ENCODE measurements at regions not wholly inside any gene's neighbourhood (a gene's known extent, or its start where the extent isn't known, plus 50 kb on each side); places are given as distances from the start of the nearest gene placed in this dataset.

GRCh38 chr10:71141528-71141927 lies 70.8 kb upstream of the UNC5B start:
- Histone ChIP-seq H3K36me3 (ENCODE audit: control insufficient read depth, insufficient read depth, low read length) (no peaks in the 10 kb centered on the region), H3K4me3 (ENCODE audit: low read depth, low read length) (no peak overlapping the region), H3K27me3 (ENCODE audit: control insufficient read depth, insufficient read depth, low read length) (peaks cover 17% of the 10 kb centered on the region)
- no peak for DNase-seq (ENCODE audit: low read depth)
- TF ChIP-seq CTCF (IDR thresholded peaks at IDR 0.05; ENCODE audit: insufficient read depth, low read length, poor library complexity, severe bottlenecking): no peak

- no peak for TF ChIP-seq CTCF (IDR thresholded peaks at IDR 0.05; ENCODE audit: insufficient read depth, low read length, poor library complexity, severe bottlenecking)
- Histone ChIP-seq H3K27me3 (ENCODE audit: control insufficient read depth, insufficient read depth, low read length) (peaks cover 16% of the 10 kb centered on the region), H3K4me3 (ENCODE audit: low read depth, low read length) (no peak overlapping the region), H3K36me3 (ENCODE audit: control insufficient read depth, insufficient read depth, low read length) (no peaks in the 10 kb centered on the region)
- DNase-seq (ENCODE audit: low read depth): no peak
Measured at GRCh38 chr10:71143170-71143569, 69.2 kb upstream of the UNC5B start.

GRCh38 chr10:71143610-71144009 lies 68.8 kb upstream of the UNC5B start:
- Histone ChIP-seq H3K4me3 (ENCODE audit: low read depth, low read length) (no peak overlapping the region), H3K36me3 (ENCODE audit: control insufficient read depth, insufficient read depth, low read length) (no peaks in the 10 kb centered on the region), H3K27me3 (ENCODE audit: control insufficient read depth, insufficient read depth, low read length) (peaks cover 11% of the 10 kb centered on the region)
- TF ChIP-seq CTCF (IDR thresholded peaks at IDR 0.05; ENCODE audit: insufficient read depth, low read length, poor library complexity, severe bottlenecking): no peak
- no peak for DNase-seq (ENCODE audit: low read depth)

- H3K27me3 ChIP-seq (ENCODE audit: control insufficient read depth, insufficient read depth, low read length): peaks cover 9% of the 10 kb centered on the region
Measured at GRCh38 chr10:71144824-71145223, 67.5 kb upstream of the UNC5B start.

GRCh38 chr10:71145352-71145945 lies 66.9 kb upstream of the UNC5B start:
- TF ChIP-seq CTCF (IDR thresholded peaks at IDR 0.05; ENCODE audit: insufficient read depth, low read length, poor library complexity, severe bottlenecking): no peak
- no peak for DNase-seq (ENCODE audit: low read depth)
- Histone ChIP-seq H3K4me3 (ENCODE audit: low read depth, low read length) (no peak overlapping the region), H3K27me3 (ENCODE audit: control insufficient read depth, insufficient read depth, low read length) (peaks cover 11% of the 10 kb centered on the region), H3K36me3 (ENCODE audit: control insufficient read depth, insufficient read depth, low read length) (no peaks in the 10 kb centered on the region)

More at GRCh38 chr10:71144824-71145223, 67.5 kb upstream of the UNC5B start:
- TF ChIP-seq CTCF (IDR thresholded peaks at IDR 0.05; ENCODE audit: insufficient read depth, low read length, poor library complexity, severe bottlenecking): no peak
- DNase-seq (ENCODE audit: low read depth): no peak
- H3K36me3 ChIP-seq (ENCODE audit: control insufficient read depth, insufficient read depth, low read length): no peaks in the 10 kb centered on the region
- H3K4me3 ChIP-seq (ENCODE audit: low read depth, low read length): no peak overlapping the region

- no peak for DNase-seq (ENCODE audit: low read depth)
- TF ChIP-seq CTCF (IDR thresholded peaks at IDR 0.05; ENCODE audit: insufficient read depth, low read length, poor library complexity, severe bottlenecking): no peak
- H3K4me3 ChIP-seq (ENCODE audit: low read depth, low read length): no peak overlapping the region
- H3K27me3 ChIP-seq (ENCODE audit: control insufficient read depth, insufficient read depth, low read length): peaks cover 10% of the 10 kb centered on the region
- H3K36me3 ChIP-seq (ENCODE audit: control insufficient read depth, insufficient read depth, low read length): no peaks in the 10 kb centered on the region
Measured at GRCh38 chr10:71150796-71151195, 61.6 kb upstream of the UNC5B start.

Data from kidney epithelial cell (primary cell).